ENCODE measurements at regions not wholly inside any gene's neighbourhood (a gene's known extent, or its start where the extent isn't known, plus 50 kb on each side); places are given as distances from the start of the nearest gene placed in this dataset.

GRCh38 chr20:7358670-7359069 lies 581.6 kb downstream of the HAO1 start:
- no peak for DNase-seq

- no peak for DNase-seq
These were observed 580.5 kb downstream of the HAO1 start for GRCh38 chr20:7359739-7360138.

GRCh38 chr20:7361321-7361720 lies 578.9 kb downstream of the HAO1 start:
- DNase-seq: no peak

- no peak for DNase-seq
These were observed 578.3 kb downstream of the HAO1 start for GRCh38 chr20:7361931-7362330.

- DNase-seq: no peak
These were observed 577.7 kb downstream of the HAO1 start for GRCh38 chr20:7362601-7363000.

- no peak for DNase-seq
These were observed 574.1 kb downstream of the HAO1 start for GRCh38 chr20:7366189-7366588.

- DNase-seq: no peak
These were observed 568.6 kb downstream of the HAO1 start for GRCh38 chr20:7371518-7372163.

GRCh38 chr20:7375905-7376304 lies 564.4 kb downstream of the HAO1 start:
- no peak for DNase-seq

GRCh38 chr20:7378864-7379605 lies 561.2 kb downstream of the HAO1 start:
- no peak for DNase-seq

- no peak for DNase-seq
These were observed 560.5 kb downstream of the HAO1 start for GRCh38 chr20:7379621-7380220.

GRCh38 chr20:7383216-7383615 lies 557.0 kb downstream of the HAO1 start:
- no peak for DNase-seq

- DNase-seq: no peak
These were observed 552.5 kb downstream of the HAO1 start for GRCh38 chr20:7387638-7388193.

- no peak for DNase-seq
These were observed 551.0 kb downstream of the HAO1 start for GRCh38 chr20:7389216-7389615.

GRCh38 chr20:7392542-7393206 lies 547.6 kb downstream of the HAO1 start:
- no peak for DNase-seq

- DNase-seq: no peak
These were observed 541.1 kb downstream of the HAO1 start for GRCh38 chr20:7399114-7399513.

- DNase-seq: no peak
These were observed 540.7 kb downstream of the HAO1 start for GRCh38 chr20:7399575-7399974.

- no peak for DNase-seq
These were observed 533.6 kb downstream of the HAO1 start for GRCh38 chr20:7406671-7407070.

- no peak for DNase-seq
These were observed 530.1 kb downstream of the HAO1 start for GRCh38 chr20:7410150-7410549.

- DNase-seq: no peak
These were observed 529.2 kb downstream of the HAO1 start for GRCh38 chr20:7411075-7411474.

GRCh38 chr20:7415427-7415826 lies 524.8 kb downstream of the HAO1 start:
- no peak for DNase-seq

- no peak for DNase-seq
These were observed 523.9 kb downstream of the HAO1 start for GRCh38 chr20:7416382-7416781.

GRCh38 chr20:7420345-7420744 lies 519.9 kb downstream of the HAO1 start:
- DNase-seq: no peak

- DNase-seq: no peak
These were observed 513.3 kb downstream of the HAO1 start for GRCh38 chr20:7426890-7427496.
